Activated CD4-positive, alpha-beta T cell treated with anti-CD3 and anti-CD28 coated beads, Interleukin-2, amount 50 U/mL, for 16 hours (primary cell): ENCODE measurements at regions not wholly inside any gene's neighbourhood (a gene's known extent, or its start where the extent isn't known, plus 50 kb on each side); places are given as distances from the start of the nearest gene placed in this dataset.

Experiments used
- DNase-seq: peaks from one replicate; pipeline ENCODE4 v3.0.0-alpha.2; 2020

GRCh38 chr16:50954469-50954868, 196.6 kb downstream of the SALL1 start:
- DNase-seq = no peak

- DNase-seq = no peak
Observed at GRCh38 chr16:50953290-50953689, 197.8 kb downstream of the SALL1 start.

DNA sequence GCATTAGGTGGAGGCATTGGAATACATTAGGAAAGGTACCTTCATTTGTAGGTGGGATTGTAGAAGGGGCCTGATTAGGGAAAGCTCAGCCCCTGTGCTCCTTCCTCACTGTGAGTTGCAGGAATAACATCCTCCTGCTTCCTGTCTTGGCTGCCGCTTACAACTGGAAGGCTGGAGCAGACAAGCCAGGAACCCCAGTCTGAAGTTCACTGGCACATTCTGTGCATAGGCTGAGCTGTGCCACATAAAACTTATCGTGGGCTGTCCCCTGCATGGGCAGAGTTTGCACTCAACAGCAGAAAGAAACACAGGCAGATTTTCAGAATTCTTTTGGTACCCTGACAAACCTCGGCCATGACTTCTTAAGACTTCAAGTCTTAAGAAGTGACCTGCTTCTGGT, 200.1 kb downstream of the SALL1 start:
- no peak for DNase-seq

- DNase-seq = no peak
Observed at GRCh38 chr16:50948268-50948930, 202.7 kb downstream of the SALL1 start.

GRCh38 chr16:50947826-50948225, 203.2 kb downstream of the SALL1 start:
- no peak for DNase-seq

DNA sequence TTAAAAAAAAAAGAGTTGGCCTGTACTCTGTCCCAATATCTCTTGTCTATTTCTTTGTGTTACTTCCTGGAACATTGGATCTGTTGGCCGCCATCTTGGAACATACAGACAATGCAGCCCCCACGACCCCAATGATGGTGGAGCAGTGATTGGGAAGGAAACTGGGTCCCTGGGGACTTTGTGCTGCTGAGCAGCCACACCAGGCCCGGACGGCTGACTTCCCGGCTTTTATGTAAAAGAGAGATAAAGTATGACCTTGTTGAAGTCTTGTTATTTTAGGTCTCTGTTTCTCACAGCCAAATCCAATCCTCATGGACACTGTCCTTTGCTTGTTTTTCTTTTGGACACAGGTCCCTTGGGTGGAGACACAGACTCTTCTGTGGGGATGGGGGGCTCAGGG, 204.5 kb downstream of the SALL1 start:
- DNase-seq = no peak

DNA sequence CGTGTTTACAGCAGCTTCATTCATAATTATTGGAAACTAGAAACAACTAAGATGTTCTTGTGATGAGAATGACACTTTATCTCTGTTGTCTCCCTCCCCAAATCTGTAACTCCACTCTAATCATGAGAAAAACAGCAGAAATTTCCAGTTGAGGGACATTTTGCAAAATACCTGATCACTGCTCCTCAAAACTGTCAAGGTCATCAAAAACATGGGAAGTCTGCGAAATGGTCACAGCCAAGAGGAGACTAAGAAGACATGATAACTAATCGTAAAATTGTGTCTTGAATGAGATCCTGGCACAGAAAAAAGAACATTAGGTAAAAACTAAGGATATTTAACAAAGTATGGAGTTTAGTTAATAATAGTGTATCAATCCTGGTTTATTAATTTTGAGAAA, 204.2 kb downstream of the CYLD start:
- DNase-seq = no peak

DNA sequence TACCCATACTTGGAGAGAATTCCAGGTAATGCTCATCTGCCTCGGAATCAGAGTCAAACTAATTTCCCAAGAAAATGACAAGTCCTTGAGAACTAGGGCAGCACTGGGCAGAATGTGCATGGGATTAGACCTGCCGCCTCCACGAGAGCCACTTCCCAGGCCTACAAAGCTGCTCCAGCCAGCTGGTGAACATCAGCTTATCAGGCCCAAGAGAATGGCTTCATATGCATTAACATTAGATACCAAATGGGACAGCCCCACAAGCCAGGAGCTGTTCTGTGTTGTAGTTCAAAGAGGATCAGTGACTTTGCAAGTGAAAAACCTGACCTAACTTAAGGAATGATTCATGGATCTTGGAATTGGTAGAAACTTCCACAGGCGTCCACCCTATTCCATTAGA, 203.3 kb downstream of the CYLD start:
- DNase-seq = no peak

GRCh38 chr16:50944436-50944835, 202.6 kb downstream of the CYLD start:
- no peak for DNase-seq

DNA sequence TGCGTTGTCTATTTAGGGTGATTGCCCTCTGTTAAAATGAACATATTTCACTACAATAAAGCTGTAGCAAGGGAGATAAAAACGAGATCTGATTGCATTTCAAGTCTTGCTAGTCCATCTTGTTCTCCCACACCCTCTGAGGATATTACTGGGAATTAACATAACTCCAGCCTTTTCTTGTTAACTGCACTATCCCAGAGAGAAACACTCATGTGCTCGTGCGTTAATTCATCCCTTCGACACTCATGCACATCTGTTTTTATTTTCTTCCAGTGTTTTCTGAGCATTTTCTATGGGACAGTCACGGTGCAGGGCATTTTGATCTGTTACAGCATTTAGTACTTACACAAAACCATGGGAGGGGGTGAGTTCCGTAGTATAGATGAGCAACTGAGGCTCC, 202.1 kb downstream of the CYLD start:
- DNase-seq = no peak

DNA sequence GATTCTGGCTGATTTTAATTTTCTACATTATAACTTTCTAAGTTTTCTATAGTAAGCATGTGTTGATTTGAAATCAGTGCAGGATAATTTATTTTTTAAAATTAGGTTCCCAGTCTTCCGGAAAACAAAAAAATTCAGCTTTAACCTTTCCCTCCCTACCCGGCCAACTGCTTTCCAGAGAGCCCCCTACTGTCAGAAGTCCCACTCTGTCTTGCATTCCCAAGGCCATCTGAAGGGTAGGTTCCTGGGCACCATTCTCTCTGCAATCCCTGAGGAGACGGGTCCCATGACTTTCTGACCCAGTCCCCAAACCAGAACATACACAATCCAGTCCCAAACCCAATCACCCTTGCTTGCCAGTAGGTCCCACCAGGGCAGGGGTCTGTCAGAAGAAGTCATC, 200.3 kb downstream of the CYLD start:
- DNase-seq = no peak

DNA sequence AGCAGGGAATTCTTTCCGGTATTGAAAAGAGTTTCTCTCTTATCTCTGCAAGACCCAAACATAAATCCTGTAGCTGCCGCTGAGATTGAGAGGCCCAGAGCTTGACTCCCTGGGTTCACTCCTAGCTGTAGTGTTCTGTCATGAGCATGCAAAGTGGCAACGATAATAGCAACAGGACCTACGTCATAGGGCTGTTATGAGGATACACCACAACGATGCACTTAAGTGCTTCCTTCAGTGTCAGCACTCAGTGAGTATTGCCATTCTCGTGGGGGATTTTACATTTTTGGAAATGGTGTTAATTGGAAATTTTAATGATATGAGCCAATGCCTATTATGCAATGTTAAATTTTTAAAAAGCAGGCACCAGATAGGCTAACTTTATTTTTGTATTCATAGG, 199.8 kb downstream of the CYLD start:
- no peak for DNase-seq

DNA sequence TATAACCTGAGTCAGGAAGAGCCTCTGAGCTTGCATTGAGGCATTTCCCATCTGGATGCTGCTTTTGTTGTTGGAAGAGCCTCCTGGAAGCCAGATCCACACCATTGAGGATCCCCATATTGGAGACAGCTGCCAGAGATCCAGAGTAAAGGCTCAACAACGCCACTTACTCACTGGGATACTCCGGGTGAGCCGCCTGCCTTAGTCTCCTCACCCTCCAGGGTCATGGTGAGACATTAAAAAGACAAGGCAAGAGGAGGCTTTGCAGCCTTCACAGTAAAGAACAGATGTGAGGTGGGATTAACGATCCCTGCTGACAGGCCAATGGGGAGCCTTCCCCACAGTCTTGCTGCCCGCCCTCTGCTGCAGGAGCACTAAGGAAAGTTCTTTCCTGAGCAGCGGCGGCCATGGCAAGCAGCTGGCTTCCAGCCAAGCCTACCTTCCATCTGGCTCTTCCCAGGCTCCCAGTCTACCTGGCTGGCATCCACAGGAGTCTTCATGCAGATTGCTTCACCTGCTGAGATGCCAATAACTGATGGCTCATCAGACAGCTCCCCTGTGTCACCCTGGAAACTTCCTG, 198.5 kb downstream of the CYLD start:
- DNase-seq = no peak

GRCh38 chr16:50939356-50939755, 197.5 kb downstream of the CYLD start:
- DNase-seq = no peak

GRCh38 chr16:50938932-50939331, 197.0 kb downstream of the CYLD start:
- DNase-seq = no peak

GRCh38 chr16:50933262-50933661, 191.4 kb downstream of the CYLD start:
- DNase-seq = no peak

GRCh38 chr16:50932348-50932935, 190.6 kb downstream of the CYLD start:
- no peak for DNase-seq

- no peak for DNase-seq
Observed at GRCh38 chr16:50928065-50928464, 186.2 kb downstream of the CYLD start.

DNA sequence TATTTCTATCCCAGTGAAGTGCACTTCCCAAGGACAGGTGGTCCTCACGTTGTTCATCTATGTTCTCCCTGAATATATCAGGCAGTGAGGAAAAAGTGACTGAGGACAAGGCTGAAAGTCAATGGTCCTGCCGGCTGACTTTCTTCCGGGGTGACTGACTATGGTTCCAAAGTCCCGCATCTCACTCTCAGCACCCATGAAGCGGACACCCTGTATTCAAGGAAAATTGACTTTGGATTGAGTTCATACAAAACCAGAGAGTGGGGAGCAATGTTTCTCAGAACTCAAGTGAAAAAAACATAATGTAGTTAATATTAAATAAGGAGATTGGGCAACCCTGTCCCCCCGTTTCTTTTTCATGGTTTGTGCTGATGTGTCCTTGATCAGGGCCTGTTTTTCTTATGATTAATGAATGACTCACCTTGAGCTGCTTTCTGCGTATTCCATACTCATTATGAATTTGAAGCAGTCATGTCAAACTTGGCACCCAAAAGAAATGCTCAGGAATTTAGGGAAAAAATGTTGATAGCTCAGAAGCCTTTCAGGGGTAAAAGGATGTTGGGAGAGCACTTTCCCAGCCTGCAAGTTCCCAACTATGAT, 184.0 kb downstream of the CYLD start:
- no peak for DNase-seq

DNA sequence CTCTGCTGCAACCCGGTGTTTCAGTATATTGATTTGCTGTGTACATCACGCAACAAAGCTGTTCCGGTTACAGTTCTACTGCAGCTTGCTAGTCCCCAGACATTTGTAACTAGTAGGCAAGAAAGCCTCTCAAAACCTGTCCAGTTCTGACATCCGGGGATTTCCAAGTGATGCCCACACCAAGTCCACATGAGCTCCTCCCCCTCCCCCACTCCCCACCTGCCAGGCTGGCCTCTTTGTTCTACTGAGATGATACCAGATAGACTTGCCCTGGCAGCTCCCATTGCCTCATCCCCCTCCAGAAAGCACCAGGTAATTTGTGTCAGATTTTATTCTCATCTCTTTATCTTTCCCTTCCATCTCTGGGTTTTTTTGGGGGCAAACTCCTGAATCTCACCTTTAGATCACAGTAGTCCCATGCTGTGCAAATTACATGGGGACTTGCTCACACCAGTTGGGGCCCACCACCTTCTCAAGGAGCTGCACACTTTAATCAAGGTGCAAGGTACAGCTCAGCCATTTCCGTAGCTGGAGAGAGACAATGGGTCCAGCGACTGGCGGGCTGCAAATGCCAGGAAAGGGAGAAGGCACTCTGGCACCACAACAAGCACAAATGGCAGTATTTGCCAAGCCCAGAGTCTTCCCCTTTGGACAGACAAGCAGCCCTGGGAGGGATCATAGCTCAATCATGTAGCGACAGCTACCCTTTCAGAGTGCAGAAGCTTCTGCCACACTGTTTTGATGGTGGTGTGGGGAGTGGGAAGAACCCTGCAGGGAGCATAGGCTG, 183.1 kb downstream of the CYLD start:
- no peak for DNase-seq

DNA sequence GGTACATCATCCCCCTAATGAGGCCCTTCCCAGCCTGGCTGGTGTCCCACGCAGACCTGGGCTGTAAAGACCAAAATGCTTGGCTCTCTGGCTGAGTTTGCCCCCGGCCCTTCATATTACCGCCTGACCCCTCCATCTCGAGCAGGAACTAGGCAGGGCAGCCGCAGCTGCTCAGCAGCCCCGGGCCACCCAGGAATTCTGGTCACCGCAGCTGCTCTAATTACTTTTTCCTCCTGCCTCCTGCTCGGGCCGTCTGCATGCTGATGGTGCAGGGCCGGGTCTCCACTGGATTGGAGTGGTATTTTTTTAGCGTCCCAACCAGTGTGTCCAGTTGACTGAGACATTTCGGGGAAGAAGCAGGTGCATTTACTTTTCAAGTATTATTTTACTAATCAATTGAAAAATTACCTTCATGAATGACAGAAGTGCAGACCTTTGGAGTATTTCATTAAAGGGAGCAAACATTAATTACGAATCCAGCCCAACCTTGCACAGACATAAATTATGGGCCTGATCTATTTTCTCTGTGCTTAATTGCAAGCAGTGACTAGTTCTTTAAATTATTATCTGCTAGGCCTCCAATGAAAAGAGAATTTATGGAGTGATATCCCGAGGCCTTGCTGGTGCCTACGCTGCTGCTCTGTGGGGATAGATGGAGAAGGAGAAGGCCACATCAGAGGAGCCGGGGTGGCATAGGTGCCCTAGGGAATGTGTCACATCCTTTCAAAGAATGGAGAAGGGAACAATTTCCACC, 176.2 kb downstream of the CYLD start:
- DNase-seq = no peak

- no peak for DNase-seq
Observed at GRCh38 chr16:50916040-50916439, 174.2 kb downstream of the CYLD start.

- no peak for DNase-seq
Observed at GRCh38 chr16:50915120-50915519, 173.2 kb downstream of the CYLD start.
